ENCODE measurements at regions not wholly inside any gene's neighbourhood (a gene's known extent, or its start where the extent isn't known, plus 50 kb on each side); places are given as distances from the start of the nearest gene placed in this dataset.
"Not testable (repeated sequence)": the region's sequence is repeated elsewhere in the genome, so short reads cannot be mapped to it uniquely, and the experiment has no call there.

DNA sequence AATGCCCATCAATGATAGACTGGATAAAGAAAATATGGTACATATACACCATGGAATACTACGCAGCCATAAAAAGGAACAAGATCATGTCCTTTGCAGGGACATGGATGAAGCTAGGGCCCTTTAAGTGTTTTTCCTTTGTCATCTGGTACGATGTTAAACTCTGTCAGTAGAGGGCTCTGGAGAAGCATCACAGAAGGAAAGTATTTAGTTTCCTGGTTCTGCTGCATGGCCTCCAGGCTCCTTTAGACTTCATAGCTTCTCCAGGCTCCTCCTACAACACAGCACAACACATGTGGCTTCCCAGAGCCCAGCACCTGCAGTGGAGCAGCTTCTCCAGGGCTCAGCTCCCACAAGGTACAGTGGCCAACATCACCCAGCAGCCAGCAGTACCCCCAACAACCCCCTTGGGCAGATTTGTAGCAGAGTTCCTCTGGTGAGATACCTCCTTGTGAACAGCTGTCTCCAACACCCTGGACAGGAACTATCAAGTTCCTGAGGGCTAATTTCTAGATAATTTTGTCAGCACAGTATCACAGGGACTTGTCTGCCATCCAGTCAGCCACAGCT lies 63.4 kb downstream of the KCTD12 start:
- DNase-seq (ENCODE audit: low spot score in 2 of 2, unreplicated experiment in 2 of 2) = no peak
- peaks cover 9% of the 10 kb centered on the region for H3K4me1 Mint-ChIP-seq
- H3K4me3 Mint-ChIP-seq = no peak overlapping the region
- no peaks in the 10 kb centered on the region for H3K9me3 Mint-ChIP-seq
- TF ChIP-seq CTCF (IDR thresholded peaks at IDR 0.05; ENCODE audit: unreplicated experiment) = no peak
- H3K27ac Mint-ChIP-seq = no peak overlapping the region
- H3K27me3 Mint-ChIP-seq (ENCODE audit: low read depth) = peaks cover 16% of the 10 kb centered on the region
- H3K36me3 Mint-ChIP-seq = no peaks in the 10 kb centered on the region

DNA sequence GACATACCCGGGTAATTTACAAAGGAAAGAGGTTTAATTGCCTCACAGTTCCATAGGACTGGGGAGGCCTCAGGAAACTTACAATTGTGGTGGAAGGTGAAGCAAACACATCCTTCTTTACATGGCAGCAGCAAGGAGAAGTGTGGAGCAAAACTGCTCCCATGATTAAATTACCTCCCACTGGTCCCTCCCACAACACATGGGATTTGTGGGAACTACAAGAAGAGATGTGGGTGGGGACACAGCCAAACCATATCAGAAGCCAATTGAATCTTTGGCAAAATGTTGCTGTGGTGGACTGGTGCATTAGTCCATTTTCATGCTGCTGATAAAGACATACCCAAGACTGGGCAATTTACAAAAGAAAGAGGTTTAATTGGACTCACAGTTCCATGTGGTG lies 65.0 kb downstream of the KCTD12 start:
- H3K9me3 Mint-ChIP-seq; H3K4me3 Mint-ChIP-seq; H3K27ac Mint-ChIP-seq; H3K4me1 Mint-ChIP-seq; H3K36me3 Mint-ChIP-seq; DNase-seq (ENCODE audit: low spot score in 2 of 2, unreplicated experiment in 2 of 2): not testable (repeated sequence)
- H3K27me3 Mint-ChIP-seq (ENCODE audit: low read depth) = peaks cover 29% of the 10 kb centered on the region

DNA sequence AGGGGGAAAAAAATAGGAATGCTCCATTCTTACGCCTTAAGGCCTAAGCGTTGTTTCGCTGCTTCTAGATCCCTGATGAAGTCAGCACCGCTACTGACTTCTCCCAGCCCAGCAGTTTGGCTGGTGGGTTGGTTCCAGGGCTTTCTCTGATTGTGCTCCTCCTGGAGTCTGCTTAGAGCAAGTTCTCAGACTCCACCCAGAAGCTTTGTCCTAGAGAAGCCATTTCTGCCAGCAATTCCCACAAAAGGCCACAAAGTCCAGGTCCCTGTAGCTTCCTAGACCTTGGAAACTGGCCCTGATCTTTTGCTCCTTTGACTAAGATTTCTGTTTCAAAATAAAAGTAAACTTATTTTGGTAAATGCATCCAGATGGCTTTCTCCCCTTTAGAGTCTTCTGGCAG lies 65.4 kb downstream of the KCTD12 start:
- no peak overlapping the region for H3K27ac Mint-ChIP-seq
- H3K27me3 Mint-ChIP-seq (ENCODE audit: low read depth) = peaks cover 33% of the 10 kb centered on the region
- TF ChIP-seq CTCF (IDR thresholded peaks at IDR 0.05; ENCODE audit: unreplicated experiment) = no peak
- DNase-seq (ENCODE audit: low spot score in 2 of 2, unreplicated experiment in 2 of 2) = no peak
- no peaks in the 10 kb centered on the region for H3K9me3 Mint-ChIP-seq
- H3K4me3 Mint-ChIP-seq = no peak overlapping the region
- no peaks in the 10 kb centered on the region for H3K36me3 Mint-ChIP-seq
- H3K4me1 Mint-ChIP-seq = peaks cover 6% of the 10 kb centered on the region

DNA sequence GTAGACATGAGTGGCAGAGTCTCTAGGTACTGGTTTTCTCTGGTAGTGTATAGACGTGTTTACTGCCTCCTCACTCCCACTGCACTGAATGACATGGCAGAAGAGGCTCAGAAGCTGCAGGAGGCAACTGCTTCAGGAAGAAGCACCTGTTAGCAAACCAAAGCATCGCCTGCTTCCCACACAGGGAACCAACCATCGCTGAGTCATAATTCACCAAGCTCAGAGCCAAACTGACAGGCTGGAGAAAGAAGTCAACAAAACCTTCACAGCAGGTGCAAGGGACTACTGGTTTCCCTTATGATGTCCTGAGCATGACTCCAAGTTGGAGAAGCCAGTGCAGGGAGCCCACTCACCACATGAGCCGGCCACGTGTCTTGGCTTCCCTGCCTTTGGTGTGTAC lies 69.8 kb downstream of the KCTD12 start:
- no peak overlapping the region for H3K27ac Mint-ChIP-seq
- H3K4me1 Mint-ChIP-seq = peaks cover 3% of the 10 kb centered on the region
- DNase-seq (ENCODE audit: low spot score in 2 of 2, unreplicated experiment in 2 of 2) = no peak
- no peaks in the 10 kb centered on the region for H3K36me3 Mint-ChIP-seq
- peaks cover 61% of the 10 kb centered on the region for H3K27me3 Mint-ChIP-seq (ENCODE audit: low read depth)
- no peak for TF ChIP-seq CTCF (IDR thresholded peaks at IDR 0.05; ENCODE audit: unreplicated experiment)
- H3K4me3 Mint-ChIP-seq = no peak overlapping the region
- H3K9me3 Mint-ChIP-seq = peaks cover under 1% of the 10 kb centered on the region

DNA sequence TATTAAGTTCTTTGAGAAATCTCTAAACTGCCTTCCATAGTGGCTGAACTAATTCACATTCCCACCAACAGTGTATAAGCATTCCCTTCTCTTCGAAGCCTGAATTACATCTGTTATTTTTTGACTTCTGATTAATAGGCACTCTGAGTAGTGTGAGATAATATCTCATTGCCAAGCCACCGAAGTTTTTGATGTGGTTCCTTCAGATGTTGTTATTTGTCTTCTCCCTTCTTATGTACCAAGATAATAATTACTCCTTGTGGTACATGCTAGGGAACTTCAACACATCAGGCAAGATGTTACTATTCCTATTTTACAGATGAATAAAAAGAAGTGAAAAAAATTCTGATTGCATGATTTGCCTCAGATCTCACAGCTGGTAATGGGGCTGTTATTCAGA lies 70.9 kb downstream of the KCTD12 start:
- Mint-ChIP-seq H3K36me3 (no peaks in the 10 kb centered on the region), H3K27ac (no peak overlapping the region)

DNA sequence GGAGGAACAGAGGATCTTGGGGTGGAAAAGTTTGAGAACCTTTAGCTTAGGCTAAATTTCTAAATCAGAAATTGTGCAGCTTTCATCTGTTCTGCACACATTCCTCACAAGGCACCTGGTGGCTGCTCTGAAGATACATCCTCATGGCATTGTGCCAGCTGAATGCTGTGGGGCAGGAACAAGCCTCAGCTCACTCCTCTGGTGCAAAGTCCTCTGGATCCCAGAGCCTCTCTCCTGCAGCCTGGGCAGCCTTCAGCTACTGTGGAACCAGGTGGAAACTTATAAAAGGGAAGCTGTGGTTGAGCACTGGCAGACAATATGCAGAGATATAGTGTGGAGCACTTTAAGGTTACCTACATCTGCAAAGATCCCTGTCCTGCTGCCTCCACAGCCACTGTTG lies 72.3 kb downstream of the KCTD12 start:
- no peak for DNase-seq (ENCODE audit: low spot score in 2 of 2, unreplicated experiment in 2 of 2)
- Mint-ChIP-seq H3K27ac (no peak overlapping the region), H3K9me3 (peaks cover 14% of the 10 kb centered on the region), H3K36me3 (no peaks in the 10 kb centered on the region), H3K4me1 (peaks cover 3% of the 10 kb centered on the region), H3K27me3 (ENCODE audit: low read depth) (peaks cover 57% of the 10 kb centered on the region), H3K4me3 (no peak overlapping the region)
- TF ChIP-seq CTCF (IDR thresholded peaks at IDR 0.05; ENCODE audit: unreplicated experiment) = no peak

More for the DNA sequence above, 70.9 kb downstream of the KCTD12 start:
- H3K27me3 Mint-ChIP-seq (ENCODE audit: low read depth) = peaks cover 63% of the 10 kb centered on the region
- no peak overlapping the region for H3K4me3 Mint-ChIP-seq
- DNase-seq (ENCODE audit: low spot score in 2 of 2, unreplicated experiment in 2 of 2) = no peak
- peaks cover 4% of the 10 kb centered on the region for H3K9me3 Mint-ChIP-seq
- no peak for TF ChIP-seq CTCF (IDR thresholded peaks at IDR 0.05; ENCODE audit: unreplicated experiment)
- H3K4me1 Mint-ChIP-seq = peaks cover 3% of the 10 kb centered on the region
